SK-N-SH (cell line): ENCODE measurements at regions not wholly inside any gene's neighbourhood (a gene's known extent, or its start where the extent isn't known, plus 50 kb on each side); places are given as distances from the start of the nearest gene placed in this dataset.

Experiments used
- CTCF ChIA-PET: fragments of 300-600, 350-600 bp; formaldehyde crosslinking; extraction: SDS; loops from one replicate; lab custom pipeline; 2021; lab: Yijun Ruan, JAX
- POLR2A ChIA-PET: fragments of 350-600 bp; sonication (Branson Sonifier 250); formaldehyde crosslinking; extraction: SDS; loops from one replicate; lab custom pipeline; 2020; ENCODE audit warnings: antibody characterized with exemption, inconsistent platforms; lab: Yijun Ruan, JAX
- DNase-seq: peaks from one replicate; pipeline ENCODE4 v3.0.0; 2012
- H2AFZ ChIP-seq: fragments of 200-600 bp; sonication (generic); 2 replicates; pipeline ENCODE4 v1.8.1; 2016; ENCODE audit warnings: antibody characterized with exemption, mild to moderate bottlenecking, low read depth
- H3F3A ChIP-seq: fragments of 200-600 bp; sonication (generic); replicated peaks from 2 replicates; pipeline ENCODE3; 2016; ENCODE audit warnings: antibody characterized with exemption, mild to moderate bottlenecking; ENCODE audit not compliant: insufficient read depth
- H3K27ac ChIP-seq, 2 experiments: fragments of 200-500 bp in 1 of 2; fragments of 200-600 bp in 1 of 2; sonication (Bioruptor generic) in 1 of 2; sonication (generic), shearing (Covaris generic) in 1 of 2; 2 replicates each; pipeline versions ENCODE4 v1.5.1 to v1.6.1; 2014 to 2016; ENCODE audit warnings: low read depth in 2 of 2, inconsistent platforms in 1 of 2, low read length in 1 of 2, mild to moderate bottlenecking in 1 of 2, mixed read lengths in 1 of 2
- H3K27me3 ChIP-seq: fragments of 200-600 bp; sonication (generic), shearing (Covaris generic); 2 replicates; pipeline ENCODE4 v1.6.1; 2016; ENCODE audit warnings: mixed run types; ENCODE audit not compliant: insufficient read depth
- H3K36me3 ChIP-seq, 2 experiments: fragments of 200-500 bp in 1 of 2; fragments of 200-600 bp in 1 of 2; sonication (Bioruptor generic) in 1 of 2; sonication (generic) in 1 of 2; replicated peaks in 1 of 2; 2 replicates each; pipeline versions ENCODE3 to v1.5.1; 2014 to 2016; ENCODE audit warnings: low read length in 1 of 2, mild to moderate bottlenecking in 1 of 2; ENCODE audit not compliant: insufficient read depth in 2 of 2, control insufficient read depth in 1 of 2
- H3K4me1 ChIP-seq, 2 experiments: fragments of 200-500 bp in 1 of 2; fragments of 200-600 bp in 1 of 2; sonication (Bioruptor generic) in 1 of 2; sonication (generic), shearing (Covaris generic) in 1 of 2; 2 replicates each; pipeline versions ENCODE4 v1.5.1 to v1.6.1; 2014 to 2016; ENCODE audit warnings: low read depth in 1 of 2, low read length in 1 of 2, mixed run types in 1 of 2; ENCODE audit not compliant: insufficient read depth in 2 of 2, control insufficient read depth in 1 of 2
- H3K4me2 ChIP-seq: fragments of 200-600 bp; sonication (generic), shearing (Covaris generic); 2 replicates; pipeline ENCODE4 v1.6.1; 2017; ENCODE audit warnings: mixed run types
- H3K4me3 ChIP-seq, 2 experiments: fragments of 200-500 bp in 1 of 2; fragments of 200-600 bp in 1 of 2; sonication (Bioruptor generic) in 1 of 2; sonication (generic), shearing (Covaris generic) in 1 of 2; 2 replicates each; pipeline versions ENCODE4 v1.5.1 to v1.8.1; 2014 to 2016; ENCODE audit warnings: low read depth in 2 of 2, inconsistent platforms in 1 of 2, low read length in 1 of 2, mild to moderate bottlenecking in 1 of 2, mixed read lengths in 1 of 2, moderate library complexity in 1 of 2
- H3K79me2 ChIP-seq: fragments of 200-600 bp; sonication (generic); 2 replicates; pipeline ENCODE4 v1.8.1; 2017; ENCODE audit warnings: mild to moderate bottlenecking; ENCODE audit not compliant: insufficient read depth
- H3K9ac ChIP-seq: fragments of 200-600 bp; sonication (generic); 2 replicates; pipeline ENCODE4 v1.6.1; 2017; ENCODE audit warnings: mixed run types
- H3K9me2 ChIP-seq: fragments of 200-600 bp; sonication (generic); 2 replicates; pipeline ENCODE4 v1.6.1; 2017; ENCODE audit warnings: mixed run types
- H3K9me3 ChIP-seq: fragments of 200-600 bp; sonication (generic); 2 replicates; pipeline ENCODE4 v1.6.1; 2017; ENCODE audit warnings: mixed run types, mild to moderate bottlenecking, moderate library complexity
- H4K20me1 ChIP-seq: fragments of 200-600 bp; sonication (generic); 2 replicates; pipeline ENCODE4 v1.6.1; 2017; ENCODE audit warnings: mild to moderate bottlenecking, mixed run types; ENCODE audit not compliant: insufficient read depth
- CHD2 ChIP-seq: fragments of 150-350 bp; IDR thresholded peaks from 2 replicates; pipeline ENCODE4 v1.6.1; 2018; ENCODE audit warnings: low read length; ENCODE audit not compliant: partially characterized antibody
- ELF1 ChIP-seq: IDR thresholded peaks from 2 replicates; pipeline ENCODE4 v1.4.0; 2012
- EZH2phosphoT487 ChIP-seq: fragments of 200-600 bp; sonication (generic); IDR thresholded peaks from 2 replicates; pipeline ENCODE4 v1.6.1; 2017; ENCODE audit warnings: low read depth, mixed run types, mild to moderate bottlenecking, antibody characterized with exemption, moderate library complexity, borderline replicate concordance
- FOSL2 ChIP-seq: IDR thresholded peaks from 2 replicates; pipeline ENCODE4 v1.4.0; 2012; ENCODE audit warnings: low read depth, mild to moderate bottlenecking, moderate library complexity, borderline replicate concordance
- FOXJ3 ChIP-seq: sonication (generic); formaldehyde crosslinking; IDR thresholded peaks from 2 replicates; pipeline ENCODE4 v1.5.1; 2020; ENCODE audit warnings: mild to moderate bottlenecking, missing genetic modification reagents
- FOXM1 ChIP-seq: IDR thresholded peaks from 2 replicates; pipeline ENCODE4 v1.4.0; 2012; ENCODE audit warnings: low read depth, mild to moderate bottlenecking
- GATA2 ChIP-seq: sonication (generic); formaldehyde crosslinking; IDR thresholded peaks from 2 replicates; pipeline ENCODE4 v1.5.0; 2020; ENCODE audit warnings: mild to moderate bottlenecking, missing genetic modification reagents
- JUND ChIP-seq: IDR thresholded peaks from 2 replicates; pipeline ENCODE4 v1.4.0; 2012
- MEF2A ChIP-seq: IDR thresholded peaks from 2 replicates; pipeline ENCODE4 v1.4.0; 2012; ENCODE audit warnings: low read depth, borderline replicate concordance
- MXI1 ChIP-seq: IDR thresholded peaks from 2 replicates; pipeline ENCODE4 v1.6.1; 2012; ENCODE audit warnings: mild to moderate bottlenecking, low read depth, low read length, improper control_type of control experiment
- POLR2AphosphoS5 ChIP-seq: IDR thresholded peaks from 2 replicates; pipeline ENCODE4 v1.6.1; 2012; ENCODE audit warnings: low read depth, low read length
- RAD21 ChIP-seq: IDR thresholded peaks from 2 replicates; pipeline ENCODE4 v1.6.1; 2012; ENCODE audit warnings: mild to moderate bottlenecking, low read length
- RCOR1 ChIP-seq: fragments of 150-350 bp; IDR thresholded peaks from 2 replicates; pipeline ENCODE4 v1.6.1; 2017; ENCODE audit warnings: antibody characterized with exemption, low read length
- RFX5 ChIP-seq: IDR thresholded peaks from 2 replicates; pipeline ENCODE4 v1.6.1; 2012; ENCODE audit warnings: mild to moderate bottlenecking, improper control_type of control experiment, low read length
- RXRA ChIP-seq: IDR thresholded peaks from 2 replicates; pipeline ENCODE4 v1.4.0; 2012; ENCODE audit warnings: low read depth, mild to moderate bottlenecking, borderline replicate concordance
- SIN3A ChIP-seq: IDR thresholded peaks from 2 replicates; pipeline ENCODE4 v1.6.1; 2012; ENCODE audit warnings: low read depth, mild to moderate bottlenecking, low read length, moderate library complexity, borderline replicate concordance
- SMC3 ChIP-seq: IDR thresholded peaks from 2 replicates; pipeline ENCODE4 v1.6.1; 2012; ENCODE audit warnings: low read depth, low read length, improper control_type of control experiment
- TCF12 ChIP-seq: IDR thresholded peaks from 2 replicates; pipeline ENCODE4 v1.4.0; 2012
- TEAD4 ChIP-seq: IDR thresholded peaks from 2 replicates; pipeline ENCODE4 v1.4.0; 2012; ENCODE audit warnings: mild to moderate bottlenecking, borderline replicate concordance; ENCODE audit not compliant: insufficient read depth
- YY1 ChIP-seq: IDR thresholded peaks from 2 replicates; pipeline ENCODE4 v1.4.0; 2012; ENCODE audit warnings: low read depth, mild to moderate bottlenecking
- WGBS: methylation state at CpG from one replicate; pipeline ENCODE4 v1.1.6; 2017; ENCODE audit warnings: low lambda C conversion rate; 5-methylcytosine and 5-hydroxymethylcytosine counted together
- TF ChIP-seq, protein P1 (sequence below): fragments of 200-600 bp; sonication (generic); IDR thresholded peaks from 2 replicates; pipeline ENCODE4 v1.6.1; 2017; ENCODE audit warnings: antibody characterized with exemption, mild to moderate bottlenecking, moderate library complexity
- TF ChIP-seq, protein P2 (sequence below): IDR thresholded peaks from 2 replicates; pipeline ENCODE4 v1.4.0; 2012; ENCODE audit warnings: low read depth, borderline replicate concordance
- TF ChIP-seq, protein P3 (sequence below): IDR thresholded peaks from 2 replicates; pipeline ENCODE4; 2012
- TF ChIP-seq, protein P4 (sequence below): fragments of 150-350 bp; IDR thresholded peaks from 2 replicates; pipeline ENCODE4 v1.6.1; 2016; ENCODE audit warnings: mild to moderate bottlenecking, low read depth, low read length
- TF ChIP-seq, protein P5 (sequence below): IDR thresholded peaks from 2 replicates; pipeline ENCODE4 v1.4.0; 2012; ENCODE audit warnings: low read depth

DNA sequence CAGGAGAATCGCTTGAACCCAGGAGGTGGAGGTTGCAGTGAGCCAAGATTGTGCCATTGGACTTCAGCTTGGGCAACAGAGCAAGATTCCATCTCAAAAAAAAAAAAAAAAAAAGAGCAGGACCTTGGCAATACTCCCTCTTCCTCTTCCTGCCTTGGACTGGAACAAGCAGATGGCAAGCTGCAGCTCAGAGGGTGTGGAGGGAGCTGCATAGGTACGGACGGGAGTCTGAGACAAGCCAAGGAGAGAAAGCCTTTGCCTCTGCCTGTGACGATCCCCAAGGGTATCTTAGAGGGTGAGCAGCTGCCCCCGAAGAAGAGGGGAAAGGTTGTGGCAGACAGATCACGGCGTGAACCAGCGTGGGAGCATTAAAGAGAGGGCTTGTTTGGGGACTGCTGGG is 109.2 kb downstream of the AIPL1 start:
- CTCF ChIA-PET: no interaction called here
- no peak overlapping the region for H2AFZ ChIP-seq

DNA sequence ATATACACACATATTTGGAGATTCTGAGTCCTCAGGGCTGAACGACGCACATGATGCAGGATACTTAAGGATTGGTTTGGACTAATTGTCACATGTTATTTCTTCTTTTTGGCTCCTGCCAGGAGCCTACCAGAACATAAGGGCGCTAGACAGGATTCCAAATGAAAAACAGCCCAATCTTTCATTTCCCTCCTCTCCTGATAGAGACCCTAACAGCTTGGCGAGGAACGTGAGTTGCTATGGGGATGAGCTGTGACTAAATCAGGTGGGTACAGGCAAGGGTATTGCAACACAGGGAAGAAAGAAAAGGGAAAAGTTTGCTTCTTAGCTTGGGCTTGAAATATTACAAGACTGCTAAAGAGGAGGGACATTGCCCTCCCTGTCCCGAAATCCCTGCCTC is 109.9 kb downstream of the AIPL1 start:
- Histone ChIP-seq H3K27me3 (peaks cover 21% of the 10 kb centered on the region; the same call in 1 of the 2 replicates), H3K27ac (no peak overlapping the region), H3K36me3 (no peaks in the 10 kb centered on the region), H3K79me2 (no peaks in the 10 kb centered on the region), H4K20me1 (no peaks in the 10 kb centered on the region), H3K4me2 (no peak overlapping the region), H3K9me2 (no peaks in the 10 kb centered on the region), H3K4me1 (no peaks in the 10 kb centered on the region), H2AFZ (no peak overlapping the region), H3K4me3 (no peak overlapping the region), H3K9me3 (no peaks in the 10 kb centered on the region), H3F3A (no peaks in the 10 kb centered on the region), H3K9ac (no peak overlapping the region)
- 14% methylated on average over 6 of the region's 6 CpGs for WGBS
- CTCF ChIA-PET: no interaction called here
- DNase-seq: no peak
- POLR2A ChIA-PET: no interaction called here
- TF ChIP-seq TCF12 (no peak), ELF1 (no peak), SMC3 (no peak), FOXM1 (no peak), RXRA (no peak), YY1 (no peak), CHD2 (no peak), FOSL2 (no peak), RCOR1 (no peak), POLR2AphosphoS5 (no peak), RAD21 (no peak), FOXJ3 (CRISPR knock-in tag) (no peak), RFX5 (no peak), GATA2 (CRISPR knock-in tag) (no peak)
- TF ChIP-seq, protein P1, sequence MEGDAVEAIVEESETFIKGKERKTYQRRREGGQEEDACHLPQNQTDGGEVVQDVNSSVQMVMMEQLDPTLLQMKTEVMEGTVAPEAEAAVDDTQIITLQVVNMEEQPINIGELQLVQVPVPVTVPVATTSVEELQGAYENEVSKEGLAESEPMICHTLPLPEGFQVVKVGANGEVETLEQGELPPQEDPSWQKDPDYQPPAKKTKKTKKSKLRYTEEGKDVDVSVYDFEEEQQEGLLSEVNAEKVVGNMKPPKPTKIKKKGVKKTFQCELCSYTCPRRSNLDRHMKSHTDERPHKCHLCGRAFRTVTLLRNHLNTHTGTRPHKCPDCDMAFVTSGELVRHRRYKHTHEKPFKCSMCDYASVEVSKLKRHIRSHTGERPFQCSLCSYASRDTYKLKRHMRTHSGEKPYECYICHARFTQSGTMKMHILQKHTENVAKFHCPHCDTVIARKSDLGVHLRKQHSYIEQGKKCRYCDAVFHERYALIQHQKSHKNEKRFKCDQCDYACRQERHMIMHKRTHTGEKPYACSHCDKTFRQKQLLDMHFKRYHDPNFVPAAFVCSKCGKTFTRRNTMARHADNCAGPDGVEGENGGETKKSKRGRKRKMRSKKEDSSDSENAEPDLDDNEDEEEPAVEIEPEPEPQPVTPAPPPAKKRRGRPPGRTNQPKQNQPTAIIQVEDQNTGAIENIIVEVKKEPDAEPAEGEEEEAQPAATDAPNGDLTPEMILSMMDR: no peak
- TF ChIP-seq, protein P2, sequence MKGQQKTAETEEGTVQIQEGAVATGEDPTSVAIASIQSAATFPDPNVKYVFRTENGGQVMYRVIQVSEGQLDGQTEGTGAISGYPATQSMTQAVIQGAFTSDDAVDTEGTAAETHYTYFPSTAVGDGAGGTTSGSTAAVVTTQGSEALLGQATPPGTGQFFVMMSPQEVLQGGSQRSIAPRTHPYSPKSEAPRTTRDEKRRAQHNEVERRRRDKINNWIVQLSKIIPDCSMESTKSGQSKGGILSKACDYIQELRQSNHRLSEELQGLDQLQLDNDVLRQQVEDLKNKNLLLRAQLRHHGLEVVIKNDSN: no peak
- TF ChIP-seq, protein P3, sequence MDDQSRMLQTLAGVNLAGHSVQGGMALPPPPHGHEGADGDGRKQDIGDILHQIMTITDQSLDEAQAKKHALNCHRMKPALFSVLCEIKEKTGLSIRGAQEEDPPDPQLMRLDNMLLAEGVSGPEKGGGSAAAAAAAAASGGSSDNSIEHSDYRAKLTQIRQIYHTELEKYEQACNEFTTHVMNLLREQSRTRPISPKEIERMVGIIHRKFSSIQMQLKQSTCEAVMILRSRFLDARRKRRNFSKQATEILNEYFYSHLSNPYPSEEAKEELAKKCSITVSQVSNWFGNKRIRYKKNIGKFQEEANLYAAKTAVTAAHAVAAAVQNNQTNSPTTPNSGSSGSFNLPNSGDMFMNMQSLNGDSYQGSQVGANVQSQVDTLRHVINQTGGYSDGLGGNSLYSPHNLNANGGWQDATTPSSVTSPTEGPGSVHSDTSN: no peak
- TF ChIP-seq, protein P4, sequence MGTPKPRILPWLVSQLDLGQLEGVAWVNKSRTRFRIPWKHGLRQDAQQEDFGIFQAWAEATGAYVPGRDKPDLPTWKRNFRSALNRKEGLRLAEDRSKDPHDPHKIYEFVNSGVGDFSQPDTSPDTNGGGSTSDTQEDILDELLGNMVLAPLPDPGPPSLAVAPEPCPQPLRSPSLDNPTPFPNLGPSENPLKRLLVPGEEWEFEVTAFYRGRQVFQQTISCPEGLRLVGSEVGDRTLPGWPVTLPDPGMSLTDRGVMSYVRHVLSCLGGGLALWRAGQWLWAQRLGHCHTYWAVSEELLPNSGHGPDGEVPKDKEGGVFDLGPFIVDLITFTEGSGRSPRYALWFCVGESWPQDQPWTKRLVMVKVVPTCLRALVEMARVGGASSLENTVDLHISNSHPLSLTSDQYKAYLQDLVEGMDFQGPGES: no peak

More for the DNA sequence above, 109.2 kb downstream of the AIPL1 start:
- Histone ChIP-seq H3K79me2 (no peaks in the 10 kb centered on the region), H3K9ac (no peak overlapping the region), H3K9me3 (no peaks in the 10 kb centered on the region), H3K4me3 (no peak overlapping the region), H3K36me3 (no peaks in the 10 kb centered on the region), H3K27ac (no peak overlapping the region), H3K9me2 (no peaks in the 10 kb centered on the region), H3K27me3 (peaks cover 21% of the 10 kb centered on the region; the same call in 1 of the 2 replicates), H3K4me2 (no peak overlapping the region), H3F3A (no peaks in the 10 kb centered on the region), H3K4me1 (no peaks in the 10 kb centered on the region), H4K20me1 (no peaks in the 10 kb centered on the region)
- POLR2A ChIA-PET: no interaction called here
- no peak for TF ChIP-seq EZH2phosphoT487
- TF ChIP-seq FOXM1: no peak
- TF ChIP-seq SIN3A: no peak
- TF ChIP-seq MEF2A: no peak
- no peak for TF ChIP-seq RXRA
- no peak for TF ChIP-seq MXI1
- no peak for TF ChIP-seq RAD21
- TF ChIP-seq, protein P5, sequence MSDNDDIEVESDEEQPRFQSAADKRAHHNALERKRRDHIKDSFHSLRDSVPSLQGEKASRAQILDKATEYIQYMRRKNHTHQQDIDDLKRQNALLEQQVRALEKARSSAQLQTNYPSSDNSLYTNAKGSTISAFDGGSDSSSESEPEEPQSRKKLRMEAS: no peak
- TF ChIP-seq JUND: no peak
- no peak for TF ChIP-seq RFX5
- no peak for TF ChIP-seq TEAD4
- 8% methylated on average over 8 of the region's 8 CpGs for WGBS
- no peak for DNase-seq
